A549 (cell line): ENCODE measurements at regions not wholly inside any gene's neighbourhood (a gene's known extent, or its start where the extent isn't known, plus 50 kb on each side); places are given as distances from the start of the nearest gene placed in this dataset.

Source experiments
- CHD4 ChIP-seq: fragments of 200-600 bp; sonication (generic); IDR thresholded peaks from 2 replicates; pipeline ENCODE4 v1.6.1; 2016; ENCODE audit warnings: antibody characterized with exemption, mild to moderate bottlenecking, borderline replicate concordance
- GATA3 ChIP-seq: IDR thresholded peaks from 2 replicates; pipeline ENCODE4 v1.6.1; 2012; ENCODE audit warnings: borderline replicate concordance
- MAFK ChIP-seq: fragments of 450-650 bp; IDR thresholded peaks from 2 replicates; pipeline ENCODE4 v1.6.1; 2014; ENCODE audit not compliant: partially characterized antibody
- PHF8 ChIP-seq: fragments of 200-600 bp; sonication (generic); IDR thresholded peaks from 2 replicates; pipeline ENCODE4 v1.6.1; 2016; ENCODE audit warnings: low read depth, mild to moderate bottlenecking, antibody characterized with exemption, moderate library complexity, borderline replicate concordance
- POLR2A ChIP-seq: IDR thresholded peaks from 2 replicates; pipeline ENCODE4 v1.6.1; 2012; ENCODE audit warnings: mild to moderate bottlenecking, low read length
- RAD21 ChIP-seq, 2 experiments: fragments of >200 bp in 1 of 2; sonication (Bioruptor Twin) in 1 of 2; formaldehyde crosslinking in 1 of 2; IDR thresholded peaks in 1 of 2; conservative IDR thresholded peaks in 1 of 2; 2 replicates in 1 of 2; 3 replicates in 1 of 2; pipeline ENCODE4 v1.6.1; 2012 to 2018; ENCODE audit warnings: inconsistent platforms in 1 of 2
- RCOR1 ChIP-seq: fragments of 150-350 bp; IDR thresholded peaks from 2 replicates; pipeline ENCODE4 v1.6.1; 2014; ENCODE audit warnings: antibody characterized with exemption, low read length, low read depth
- TP53 ChIP-seq: fragments of 250-450 bp; sonication (Bioruptor Pico); IDR thresholded peaks from 2 replicates; pipeline ENCODE4 v1.5.0; 2021; ENCODE audit warnings: mild to moderate bottlenecking, moderate library complexity
- TF ChIP-seq, protein P1 (sequence below): fragments of 200-600 bp; sonication (generic); IDR thresholded peaks from 2 replicates; pipeline ENCODE4 v1.6.1; 2016; ENCODE audit warnings: antibody characterized with exemption, mild to moderate bottlenecking, moderate library complexity
- TF ChIP-seq, protein P2 (sequence below): fragments of >200 bp; sonication (Bioruptor Twin); formaldehyde crosslinking; IDR thresholded peaks from 3 replicates; pipeline ENCODE4 v1.5.1; 2016
- TF ChIP-seq, protein P3 (sequence below): fragments of 450-650 bp; IDR thresholded peaks from 2 replicates; pipeline ENCODE4 v1.6.1; 2014; ENCODE audit warnings: antibody characterized with exemption
- TF ChIP-seq, protein P4 (sequence below): IDR thresholded peaks from 2 replicates; pipeline ENCODE4 v1.6.1; 2012
- TF ChIP-seq, protein P5 (sequence below): fragments of 150-350 bp; IDR thresholded peaks from 2 replicates; pipeline ENCODE4 v1.6.1; 2014; ENCODE audit warnings: low read depth, mild to moderate bottlenecking, low read length

DNA sequence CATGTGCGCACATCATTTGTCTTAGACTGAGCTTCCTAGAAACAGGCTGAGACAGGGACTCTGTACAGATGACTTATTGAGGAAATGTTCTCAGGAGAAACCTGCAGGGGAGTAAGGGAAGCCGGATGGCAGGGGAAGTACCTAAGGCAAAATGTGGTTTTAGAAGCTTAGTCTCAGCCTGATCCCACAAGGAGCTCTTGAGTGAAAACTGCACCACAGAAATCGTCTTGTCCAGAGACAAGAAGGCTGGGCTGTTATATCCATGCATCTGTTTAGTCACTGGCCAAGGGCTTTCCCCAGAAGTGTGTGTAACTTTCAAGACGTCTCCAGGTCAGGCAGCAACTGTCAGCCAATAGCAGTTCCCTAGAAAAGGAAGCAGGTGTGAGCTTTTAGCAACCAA, 86.0 kb downstream of the FUNDC1 start:
- no peak for TF ChIP-seq RCOR1
- TF ChIP-seq, protein P1, sequence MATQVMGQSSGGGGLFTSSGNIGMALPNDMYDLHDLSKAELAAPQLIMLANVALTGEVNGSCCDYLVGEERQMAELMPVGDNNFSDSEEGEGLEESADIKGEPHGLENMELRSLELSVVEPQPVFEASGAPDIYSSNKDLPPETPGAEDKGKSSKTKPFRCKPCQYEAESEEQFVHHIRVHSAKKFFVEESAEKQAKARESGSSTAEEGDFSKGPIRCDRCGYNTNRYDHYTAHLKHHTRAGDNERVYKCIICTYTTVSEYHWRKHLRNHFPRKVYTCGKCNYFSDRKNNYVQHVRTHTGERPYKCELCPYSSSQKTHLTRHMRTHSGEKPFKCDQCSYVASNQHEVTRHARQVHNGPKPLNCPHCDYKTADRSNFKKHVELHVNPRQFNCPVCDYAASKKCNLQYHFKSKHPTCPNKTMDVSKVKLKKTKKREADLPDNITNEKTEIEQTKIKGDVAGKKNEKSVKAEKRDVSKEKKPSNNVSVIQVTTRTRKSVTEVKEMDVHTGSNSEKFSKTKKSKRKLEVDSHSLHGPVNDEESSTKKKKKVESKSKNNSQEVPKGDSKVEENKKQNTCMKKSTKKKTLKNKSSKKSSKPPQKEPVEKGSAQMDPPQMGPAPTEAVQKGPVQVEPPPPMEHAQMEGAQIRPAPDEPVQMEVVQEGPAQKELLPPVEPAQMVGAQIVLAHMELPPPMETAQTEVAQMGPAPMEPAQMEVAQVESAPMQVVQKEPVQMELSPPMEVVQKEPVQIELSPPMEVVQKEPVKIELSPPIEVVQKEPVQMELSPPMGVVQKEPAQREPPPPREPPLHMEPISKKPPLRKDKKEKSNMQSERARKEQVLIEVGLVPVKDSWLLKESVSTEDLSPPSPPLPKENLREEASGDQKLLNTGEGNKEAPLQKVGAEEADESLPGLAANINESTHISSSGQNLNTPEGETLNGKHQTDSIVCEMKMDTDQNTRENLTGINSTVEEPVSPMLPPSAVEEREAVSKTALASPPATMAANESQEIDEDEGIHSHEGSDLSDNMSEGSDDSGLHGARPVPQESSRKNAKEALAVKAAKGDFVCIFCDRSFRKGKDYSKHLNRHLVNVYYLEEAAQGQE = no peak
- TF ChIP-seq RAD21 (conservative IDR thresholded peaks at IDR 0.05 in 1 of 2, IDR thresholded peaks at IDR 0.05 in 1 of 2) = no peak
- TF ChIP-seq, protein P2, sequence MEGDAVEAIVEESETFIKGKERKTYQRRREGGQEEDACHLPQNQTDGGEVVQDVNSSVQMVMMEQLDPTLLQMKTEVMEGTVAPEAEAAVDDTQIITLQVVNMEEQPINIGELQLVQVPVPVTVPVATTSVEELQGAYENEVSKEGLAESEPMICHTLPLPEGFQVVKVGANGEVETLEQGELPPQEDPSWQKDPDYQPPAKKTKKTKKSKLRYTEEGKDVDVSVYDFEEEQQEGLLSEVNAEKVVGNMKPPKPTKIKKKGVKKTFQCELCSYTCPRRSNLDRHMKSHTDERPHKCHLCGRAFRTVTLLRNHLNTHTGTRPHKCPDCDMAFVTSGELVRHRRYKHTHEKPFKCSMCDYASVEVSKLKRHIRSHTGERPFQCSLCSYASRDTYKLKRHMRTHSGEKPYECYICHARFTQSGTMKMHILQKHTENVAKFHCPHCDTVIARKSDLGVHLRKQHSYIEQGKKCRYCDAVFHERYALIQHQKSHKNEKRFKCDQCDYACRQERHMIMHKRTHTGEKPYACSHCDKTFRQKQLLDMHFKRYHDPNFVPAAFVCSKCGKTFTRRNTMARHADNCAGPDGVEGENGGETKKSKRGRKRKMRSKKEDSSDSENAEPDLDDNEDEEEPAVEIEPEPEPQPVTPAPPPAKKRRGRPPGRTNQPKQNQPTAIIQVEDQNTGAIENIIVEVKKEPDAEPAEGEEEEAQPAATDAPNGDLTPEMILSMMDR = no peak
- no peak for TF ChIP-seq TP53 (CRISPR knock-in tag)
- TF ChIP-seq, protein P3, sequence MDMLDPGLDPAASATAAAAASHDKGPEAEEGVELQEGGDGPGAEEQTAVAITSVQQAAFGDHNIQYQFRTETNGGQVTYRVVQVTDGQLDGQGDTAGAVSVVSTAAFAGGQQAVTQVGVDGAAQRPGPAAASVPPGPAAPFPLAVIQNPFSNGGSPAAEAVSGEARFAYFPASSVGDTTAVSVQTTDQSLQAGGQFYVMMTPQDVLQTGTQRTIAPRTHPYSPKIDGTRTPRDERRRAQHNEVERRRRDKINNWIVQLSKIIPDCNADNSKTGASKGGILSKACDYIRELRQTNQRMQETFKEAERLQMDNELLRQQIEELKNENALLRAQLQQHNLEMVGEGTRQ = no peak
- no peak for TF ChIP-seq POLR2A
- no peak for TF ChIP-seq MAFK
- TF ChIP-seq, protein P4, sequence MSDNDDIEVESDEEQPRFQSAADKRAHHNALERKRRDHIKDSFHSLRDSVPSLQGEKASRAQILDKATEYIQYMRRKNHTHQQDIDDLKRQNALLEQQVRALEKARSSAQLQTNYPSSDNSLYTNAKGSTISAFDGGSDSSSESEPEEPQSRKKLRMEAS = no peak
- no peak for TF ChIP-seq CHD4
- TF ChIP-seq GATA3 = no peak
- TF ChIP-seq PHF8 = no peak
- TF ChIP-seq, protein P5, sequence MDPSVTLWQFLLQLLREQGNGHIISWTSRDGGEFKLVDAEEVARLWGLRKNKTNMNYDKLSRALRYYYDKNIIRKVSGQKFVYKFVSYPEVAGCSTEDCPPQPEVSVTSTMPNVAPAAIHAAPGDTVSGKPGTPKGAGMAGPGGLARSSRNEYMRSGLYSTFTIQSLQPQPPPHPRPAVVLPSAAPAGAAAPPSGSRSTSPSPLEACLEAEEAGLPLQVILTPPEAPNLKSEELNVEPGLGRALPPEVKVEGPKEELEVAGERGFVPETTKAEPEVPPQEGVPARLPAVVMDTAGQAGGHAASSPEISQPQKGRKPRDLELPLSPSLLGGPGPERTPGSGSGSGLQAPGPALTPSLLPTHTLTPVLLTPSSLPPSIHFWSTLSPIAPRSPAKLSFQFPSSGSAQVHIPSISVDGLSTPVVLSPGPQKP = no peak
